GM19468 (cell line): ENCODE measurements at regions not wholly inside any gene's neighbourhood (a gene's known extent, or its start where the extent isn't known, plus 50 kb on each side); places are given as distances from the start of the nearest gene placed in this dataset.

Source experiments
- ATAC-seq: cut with Tn5 transposase; IDR thresholded peaks from one replicate; pipeline ENCODE4 v1.9.1; 2021; ENCODE audit warnings: mild to moderate bottlenecking, moderate library complexity, moderate number of reproducible peaks; ENCODE audit not compliant: unreplicated experiment; ENCODE audit errors: extremely low read depth

- ATAC-seq: no peak
Measured at GRCh38 chr12:43126652-43127375, 425.2 kb downstream of the ADAMTS20 start.

DNA sequence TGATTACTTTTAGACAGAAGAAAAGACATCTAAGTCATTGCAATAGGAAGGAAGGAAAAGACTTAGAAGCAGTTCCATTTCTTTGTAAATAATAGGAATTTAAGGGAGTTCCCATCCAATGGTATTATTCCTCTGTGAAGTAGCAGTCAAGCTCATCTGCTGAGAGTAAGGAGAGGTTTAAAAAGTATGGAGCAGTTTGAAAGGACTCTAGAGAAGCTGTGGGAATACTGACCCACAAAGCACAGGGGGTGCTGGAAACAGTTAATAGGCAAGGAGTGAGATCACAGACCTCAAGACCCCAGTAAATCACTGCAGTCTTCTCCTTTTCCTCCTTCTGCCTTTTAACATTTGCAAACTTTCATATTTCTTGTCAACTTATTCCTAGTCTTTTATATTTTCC, 428.5 kb downstream of the ADAMTS20 start:
- ATAC-seq: no peak

DNA sequence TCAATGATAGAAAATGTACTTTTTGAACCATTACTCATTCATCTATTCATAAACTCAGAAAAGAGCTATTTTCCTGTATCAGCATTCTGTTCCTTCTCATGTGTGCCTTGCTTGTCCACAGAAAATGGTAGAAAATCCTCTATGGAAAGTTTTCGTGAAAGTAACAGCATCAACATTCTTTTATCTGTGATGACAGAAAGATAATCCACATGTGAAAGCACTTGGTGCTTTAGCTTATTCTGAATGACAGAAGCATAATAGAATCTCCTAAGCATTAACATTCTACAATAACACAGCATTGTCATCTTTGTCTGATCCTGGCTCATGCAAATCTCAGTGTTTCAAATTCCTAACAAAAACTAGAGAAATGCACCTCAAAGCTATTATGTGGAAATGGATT, 431.9 kb downstream of the ADAMTS20 start:
- no peak for ATAC-seq

DNA sequence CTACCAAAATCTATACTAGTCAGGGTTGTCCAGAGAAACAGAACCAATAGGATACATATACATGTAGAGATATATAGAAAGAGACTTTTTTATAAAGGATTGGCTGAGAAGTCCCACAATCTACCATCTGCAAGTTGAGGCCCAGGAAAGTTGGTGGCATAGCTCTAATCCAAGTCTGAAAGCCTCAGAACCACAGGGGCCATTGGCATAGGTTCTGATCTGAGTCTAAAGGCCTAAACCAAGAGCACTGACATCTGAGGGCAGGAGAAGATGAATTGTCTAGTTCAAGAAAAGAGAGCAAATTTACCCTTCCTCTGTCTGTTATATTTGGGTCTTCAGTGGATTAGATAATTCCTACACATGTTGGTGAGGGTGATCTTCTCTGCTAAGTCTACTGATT, 433.1 kb downstream of the ADAMTS20 start:
- no peak for ATAC-seq

GRCh38 chr12:43118234-43118633, 433.8 kb downstream of the ADAMTS20 start:
- ATAC-seq: no peak

DNA sequence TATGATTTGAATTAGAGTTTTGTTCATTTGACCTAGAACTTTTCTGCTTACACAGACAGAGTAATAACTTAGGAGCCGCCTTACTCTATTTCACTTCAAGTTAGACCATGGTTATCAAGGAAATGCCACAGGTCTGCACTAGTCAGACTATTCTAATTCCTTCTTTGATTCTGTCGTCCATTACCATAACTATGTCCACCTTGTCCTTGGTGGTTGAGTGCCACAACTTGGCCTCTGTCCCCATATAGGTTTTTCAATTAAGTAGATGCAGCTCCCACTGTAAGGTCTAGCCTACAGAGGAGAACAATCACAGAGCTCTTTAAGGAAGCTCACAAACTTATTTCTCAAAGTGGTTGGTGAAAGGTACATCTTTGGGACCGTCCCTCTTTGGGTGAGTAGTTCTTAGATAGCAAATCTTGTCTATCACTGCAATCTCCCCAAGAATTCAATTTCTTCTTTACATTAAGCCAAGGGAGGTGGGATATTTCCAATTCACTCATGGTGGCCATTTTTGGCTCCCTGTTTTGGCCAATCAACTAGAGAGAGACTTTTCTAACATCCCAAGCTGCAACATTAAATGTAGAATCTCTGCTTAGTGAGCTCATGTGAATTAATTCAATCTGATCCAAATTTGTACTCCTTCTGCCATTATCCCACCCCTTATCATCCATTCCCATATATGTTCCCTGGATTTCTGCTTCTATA, 434.6 kb downstream of the ADAMTS20 start:
- no peak for ATAC-seq

DNA sequence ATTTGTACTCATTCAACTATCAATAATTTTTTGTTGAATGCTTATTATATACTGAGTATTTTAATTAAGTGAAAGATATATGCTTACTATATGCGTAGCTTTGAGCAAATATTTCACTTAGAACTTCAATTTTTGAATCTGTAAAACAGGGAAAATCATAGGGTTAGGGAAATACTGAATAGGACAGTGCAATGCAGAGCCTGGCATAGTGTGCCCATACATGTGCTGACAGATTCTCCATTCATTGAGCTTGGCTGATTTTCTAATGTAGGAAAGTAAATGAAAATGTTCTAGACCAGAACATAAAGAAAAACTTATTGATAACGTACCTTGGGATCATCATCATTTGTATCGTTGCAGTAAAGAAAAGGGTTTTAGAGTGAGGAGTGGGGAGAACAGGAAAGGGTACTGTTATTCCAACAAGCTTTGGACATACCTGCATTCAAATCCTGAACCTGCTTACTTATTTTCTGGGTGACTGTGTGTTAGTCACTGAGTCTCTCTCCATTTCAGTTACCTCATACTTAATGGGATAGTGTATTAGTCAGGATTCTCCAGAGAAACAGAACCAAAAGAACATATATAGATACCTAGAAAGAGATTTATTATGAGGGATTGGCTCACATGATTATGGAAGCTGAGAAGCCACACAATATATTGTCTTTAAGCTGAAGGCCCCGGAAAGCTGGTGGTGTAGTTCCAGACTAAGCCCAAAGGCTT, 436.4 kb downstream of the ADAMTS20 start:
- no peak for ATAC-seq

DNA sequence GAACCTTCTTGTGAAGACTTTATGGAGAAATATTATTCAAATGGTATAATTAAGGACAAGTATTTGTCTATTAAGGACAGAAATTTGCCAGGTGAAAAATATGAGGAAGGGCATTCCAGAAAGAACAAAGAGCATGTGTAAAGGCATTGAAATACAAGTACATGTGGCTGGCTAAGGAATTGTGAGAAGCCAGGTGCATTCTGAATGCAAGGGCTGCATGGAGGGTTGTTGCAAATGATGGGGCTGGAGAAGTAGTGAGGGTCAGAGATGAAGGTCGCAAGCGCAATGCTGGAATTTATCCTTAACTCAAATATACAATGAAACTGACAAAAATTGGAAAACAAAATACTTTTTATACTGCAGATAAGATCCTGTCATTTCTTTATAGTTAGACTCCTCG, 437.7 kb downstream of the ADAMTS20 start:
- ATAC-seq: no peak

GRCh38 chr12:43113616-43114015, 438.4 kb downstream of the ADAMTS20 start:
- no peak for ATAC-seq

DNA sequence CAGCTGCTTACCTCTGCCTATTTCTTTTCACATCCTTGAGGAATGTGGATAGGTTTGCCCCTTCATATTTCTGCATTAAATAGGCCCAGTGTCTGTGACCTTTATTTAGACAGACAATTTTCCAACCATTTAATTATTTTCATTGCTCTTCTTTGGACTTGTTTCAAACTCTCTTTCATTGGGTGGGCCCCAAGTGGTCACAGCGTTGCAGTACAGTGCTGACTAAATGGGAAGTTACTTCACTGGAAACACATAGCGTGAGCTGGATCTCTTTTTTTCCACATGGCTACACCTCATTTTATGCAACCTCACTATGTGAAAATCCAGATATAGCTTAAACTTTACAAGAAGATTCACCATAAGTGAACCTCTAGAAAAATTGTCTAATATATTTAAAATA, 438.9 kb downstream of the ADAMTS20 start:
- ATAC-seq: no peak

GRCh38 chr12:43112101-43112920, 439.7 kb downstream of the ADAMTS20 start:
- no peak for ATAC-seq

- no peak for ATAC-seq
Measured at GRCh38 chr12:43111608-43112007, 440.4 kb downstream of the ADAMTS20 start.

GRCh38 chr12:43109631-43110345, 442.2 kb downstream of the ADAMTS20 start:
- ATAC-seq: no peak

DNA sequence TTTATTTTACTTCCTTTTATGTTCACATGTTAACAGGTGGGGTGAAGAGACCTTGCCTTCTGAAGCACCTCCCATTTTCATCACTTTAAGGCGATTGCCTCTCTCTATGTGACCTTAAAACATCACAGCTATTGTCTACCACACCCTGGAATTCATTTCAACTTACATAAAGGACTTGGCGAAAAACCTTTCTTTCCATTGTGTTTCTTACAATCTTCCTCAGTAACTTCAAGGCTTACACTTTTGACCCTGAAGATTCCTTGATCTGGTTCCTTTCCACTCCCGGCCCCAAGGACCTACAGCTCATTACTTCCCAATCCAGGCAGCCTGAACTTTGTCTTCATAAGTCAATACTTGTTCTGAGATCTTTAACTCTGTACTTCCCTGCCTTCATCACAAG, 443.3 kb downstream of the ADAMTS20 start:
- no peak for ATAC-seq

- ATAC-seq: no peak
Measured at GRCh38 chr12:43107026-43107775, 444.8 kb downstream of the ADAMTS20 start.

DNA sequence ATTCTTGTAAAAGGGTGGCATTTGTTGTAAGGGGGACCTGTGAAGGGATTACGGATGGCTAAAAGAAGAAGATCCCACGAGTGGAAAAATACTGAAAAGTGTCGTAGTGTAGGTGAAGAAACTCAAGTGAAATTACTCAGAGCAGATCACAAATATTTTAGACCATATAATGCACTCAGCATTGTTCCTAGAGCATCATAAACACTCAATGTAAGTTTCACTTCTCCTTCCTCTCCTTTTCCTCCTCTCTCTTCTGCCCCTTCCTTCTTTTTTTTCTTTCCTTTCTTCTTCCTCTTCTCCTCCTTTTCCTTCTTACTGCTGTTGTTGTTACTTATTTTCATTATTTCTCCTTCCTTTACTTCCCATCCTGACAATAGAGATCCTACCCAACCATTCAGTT, 445.6 kb downstream of the ADAMTS20 start:
- ATAC-seq: no peak

GRCh38 chr12:43105426-43105981, 446.5 kb downstream of the ADAMTS20 start:
- ATAC-seq: no peak

DNA sequence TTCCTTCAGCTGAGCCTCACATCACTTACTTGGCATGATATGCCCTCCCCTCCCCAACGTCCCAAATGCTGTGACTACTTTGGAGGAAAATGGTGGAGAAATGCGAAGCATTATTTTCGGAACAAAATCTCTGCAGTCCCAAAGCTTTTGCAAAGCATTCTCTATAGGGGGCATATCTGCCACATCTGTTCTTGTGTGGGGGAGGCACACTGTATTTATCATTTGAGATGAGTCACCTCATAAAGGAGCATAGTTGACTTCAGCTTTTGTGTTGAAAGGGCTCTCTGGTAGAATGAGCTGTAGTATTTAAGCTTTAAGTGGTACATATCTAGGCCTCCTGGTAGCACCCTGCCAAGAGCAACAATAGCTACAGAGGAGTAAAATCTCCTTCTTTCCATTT, 447.5 kb downstream of the ADAMTS20 start:
- no peak for ATAC-seq

- ATAC-seq: no peak
Measured at GRCh38 chr12:43103866-43104265, 448.1 kb downstream of the ADAMTS20 start.
